K562 (cell line): ENCODE measurements at regions not wholly inside any gene's neighbourhood (a gene's known extent, or its start where the extent isn't known, plus 50 kb on each side); places are given as distances from the start of the nearest gene placed in this dataset.

Source experiments
- ATAC-seq: fragments of 200-7000 bp; cut with Tn5 transposase; 3 replicates; pipeline ENCODE4 v1.9.1; 2020; ENCODE audit warnings: moderate library complexity
- BruUV-seq: library from RNA; stranded (reverse); fragments of 400-500 nt; replicated peaks from 2 replicates; lab custom pipeline; 2021; lab: Mats Ljungman, UMichigan
- CTCF ChIA-PET: fragments of 300-600 bp; formaldehyde crosslinking; extraction: SDS; loops from one replicate; lab custom pipeline; 2021; ENCODE audit warnings: low intra/inter-chr PET ratio; lab: Yijun Ruan, JAX
- POLR2A ChIA-PET: fragments of 300-600, 350-650 bp; sonication (Branson Sonifier 250); formaldehyde crosslinking; extraction: SDS; loops from one replicate; lab custom pipeline; 2021; ENCODE audit warnings: antibody characterized with exemption, inconsistent platforms; lab: Yijun Ruan, JAX
- DNase-seq, 4 experiments: peaks; one replicate each; pipeline versions ENCODE4 v3.0.0 to v3.0.0-alpha.2; 2011 to 2018; ENCODE audit warnings: low spot score in 3 of 4, mixed read lengths in 3 of 4; ENCODE audit errors: extremely low read depth in 1 of 4
- FAIRE-seq: peaks from 2 replicates; lab custom pipeline; 2011; peaks lifted over from hg19 to GRCh38; lab: Jason Lieb, UNC
- H2AFZ ChIP-seq: 2 replicates; pipeline ENCODE4 v1.6.0; 2011; ENCODE audit warnings: low read depth, low read length, control low read depth, inconsistent platforms
- H3K27ac ChIP-seq: fragments of 200-600 bp; 3 replicates; pipeline ENCODE4 v1.8.0; 2011; ENCODE audit warnings: low read depth, mild to moderate bottlenecking, control low read depth, inconsistent platforms, low read length, moderate library complexity, mixed read lengths; ENCODE audit errors: extremely low read depth
- H3K27me3 ChIP-seq, 2 experiments: fragments of 300-600 bp in 1 of 2; 2 replicates in 1 of 2; 3 replicates in 1 of 2; pipeline versions ENCODE4 v1.6.0 to v1.8.0; 2011; ENCODE audit warnings: inconsistent platforms in 2 of 2, low read length in 2 of 2, mild to moderate bottlenecking in 1 of 2, mixed read lengths in 1 of 2, moderate library complexity in 1 of 2; ENCODE audit not compliant: control insufficient read depth in 2 of 2, insufficient read depth in 2 of 2
- H3K36me3 ChIP-seq: fragments of 300-600 bp; 3 replicates; pipeline ENCODE4 v1.8.0; 2011; ENCODE audit warnings: mild to moderate bottlenecking, low read length, inconsistent platforms; ENCODE audit not compliant: control insufficient read depth, insufficient read depth
- H3K4me1 ChIP-seq, 2 experiments: fragments of 200-600 bp in 1 of 2; replicated peaks in 1 of 2; 2 replicates in 1 of 2; 3 replicates in 1 of 2; pipeline versions ENCODE4 v1.5.1 to v1.8.0; 2011; ENCODE audit warnings: inconsistent platforms in 2 of 2, low read length in 2 of 2, mild to moderate bottlenecking in 1 of 2, mixed read lengths in 1 of 2, moderate library complexity in 1 of 2; ENCODE audit not compliant: control insufficient read depth in 2 of 2, insufficient read depth in 2 of 2
- H3K4me2 ChIP-seq: 2 replicates; pipeline ENCODE4 v1.6.1; 2011; ENCODE audit warnings: low read length, control low read depth, inconsistent platforms, mixed read lengths; ENCODE audit not compliant: insufficient read depth
- H3K4me3 ChIP-seq: fragments of 200-600 bp; sonication (generic), shearing (Covaris generic); 2 replicates; pipeline ENCODE4 v1.5.1; 2016; ENCODE audit warnings: control low read depth, inconsistent platforms
- H3K79me2 ChIP-seq: fragments of 200-600 bp; 3 replicates; pipeline ENCODE4 v1.8.0; 2011; ENCODE audit warnings: low read length, inconsistent platforms; ENCODE audit not compliant: control insufficient read depth, insufficient read depth
- H3K9ac ChIP-seq, 2 experiments: 2 replicates each; pipeline versions ENCODE4 v1.6.0 to v1.6.1; 2011; ENCODE audit warnings: low read depth in 2 of 2, low read length in 2 of 2, control low read depth in 1 of 2, inconsistent platforms in 1 of 2, mild to moderate bottlenecking in 1 of 2, mixed read lengths in 1 of 2; ENCODE audit not compliant: insufficient read depth in 1 of 2
- H3K9me1 ChIP-seq: one replicate; pipeline ENCODE4 v1.6.0; 2011; ENCODE audit warnings: inconsistent platforms, mild to moderate bottlenecking, low read length, moderate library complexity; ENCODE audit not compliant: control insufficient read depth, insufficient read depth
- H3K9me3 ChIP-seq: replicated peaks from 2 replicates; pipeline ENCODE4 v1.5.1; 2011; ENCODE audit warnings: low read depth, low read length, inconsistent platforms; ENCODE audit not compliant: control insufficient read depth, insufficient read depth
- H4K20me1 ChIP-seq: replicated peaks from 2 replicates; pipeline ENCODE4 v1.6.1; 2011; ENCODE audit warnings: low read length, inconsistent platforms, mixed read lengths; ENCODE audit not compliant: control insufficient read depth, insufficient read depth
- CREBBP ChIP-seq: IDR thresholded peaks from one replicate; pipeline ENCODE4 v1.6.1; 2012; ENCODE audit warnings: low read depth, mild to moderate bottlenecking, control low read depth, inconsistent platforms, low read length
- GATAD2A ChIP-seq: fragments of 450-650 bp; IDR thresholded peaks from 2 replicates; pipeline ENCODE4 v1.6.1; 2017
- IRF9 ChIP-seq: fragments of 450-650 bp; IDR thresholded peaks from 2 replicates; pipeline ENCODE4 v1.6.1; 2016; ENCODE audit warnings: missing biosample characterization, missing genetic modification characterization
- JUNB ChIP-seq: fragments of 450-650 bp; formaldehyde crosslinking; conservative IDR thresholded peaks from 2 replicates; pipeline ENCODE4 v1.4.0; 2020; ENCODE audit warnings: mild to moderate bottlenecking
- RBM14 ChIP-seq: fragments of 200-400 bp; formaldehyde crosslinking; IDR thresholded peaks from 2 replicates; pipeline ENCODE4 v1.6.1; 2018; ENCODE audit warnings: low read depth, mild to moderate bottlenecking, low read length, moderate library complexity, borderline replicate concordance; ENCODE audit not compliant: insufficient read depth
- RFX7 ChIP-seq: fragments of 250-450 bp; sonication (Bioruptor Pico); IDR thresholded peaks from 2 replicates; pipeline ENCODE4 v1.5.1; 2021; ENCODE audit warnings: mild to moderate bottlenecking
- SMAD3 ChIP-seq: fragments of 450-650 bp; formaldehyde crosslinking; conservative IDR thresholded peaks from 2 replicates; pipeline ENCODE4 v1.4.0; 2020; ENCODE audit warnings: mild to moderate bottlenecking
- SREBF2 ChIP-seq: sonication (generic); formaldehyde crosslinking; IDR thresholded peaks from 2 replicates; pipeline ENCODE4 v1.4.0; 2020; ENCODE audit warnings: mild to moderate bottlenecking, missing genetic modification reagents
- TEAD1 ChIP-seq, 2 experiments: fragments of 450-650 bp in 1 of 2; sonication (generic) in 1 of 2; formaldehyde crosslinking; IDR thresholded peaks; 2 replicates each; pipeline versions ENCODE4 v1.4.0 to v1.8.0; 2020 to 2022; ENCODE audit warnings: mild to moderate bottlenecking in 2 of 2, missing genetic modification reagents in 1 of 2
- ZBTB9 ChIP-seq: fragments of 450-650 bp; formaldehyde crosslinking; IDR thresholded peaks from 2 replicates; pipeline ENCODE4 v1.4.0; 2020; ENCODE audit warnings: mild to moderate bottlenecking, moderate library complexity
- ZC3H8 ChIP-seq: fragments of 450-650 bp; IDR thresholded peaks from 2 replicates; pipeline ENCODE4 v1.6.1; 2017
- ZNF263 ChIP-seq: sonication (generic); formaldehyde crosslinking; IDR thresholded peaks from 2 replicates; pipeline ENCODE4 v1.8.0; 2022; ENCODE audit warnings: mild to moderate bottlenecking, missing genetic modification reagents, borderline replicate concordance
- ZNF347 ChIP-seq: fragments of 450-650 bp; formaldehyde crosslinking; IDR thresholded peaks from 2 replicates; pipeline ENCODE4 v1.4.0; 2020; ENCODE audit warnings: low read depth, mild to moderate bottlenecking, moderate library complexity
- ZNF507 ChIP-seq: conservative IDR thresholded peaks from 2 replicates; pipeline ENCODE4 v1.6.1; 2017; ENCODE audit warnings: missing genetic modification characterization, missing compliant biosample characterization
- ZNF785 ChIP-seq: fragments of 250-450 bp; sonication (Bioruptor Pico); IDR thresholded peaks from 2 replicates; pipeline ENCODE4 v1.4.0; 2020; ENCODE audit warnings: mild to moderate bottlenecking
- in situ Hi-C: fragments of 300-500 bp; cut with MboI; formaldehyde crosslinking; loops from 4 replicates; pipeline ENCODE4 v1.15.0; 2018; ENCODE audit warnings: inconsistent platforms, mixed read lengths
- intact Hi-C: fragments of 100-400 bp; cut with micrococcal nuclease; formaldehyde crosslinking; loops from 2 replicates; pipeline ENCODE4 v1.14.2; 2022

GRCh38 chr2:167626961-167627360, 620.4 kb downstream of the STK39 start:
- no peaks in the 10 kb centered on the region for H3K36me3 ChIP-seq
- ATAC-seq (no peak), FAIRE-seq (no peak), DNase-seq (no peak)
- H3K9ac ChIP-seq = no peak overlapping the region
- no peak overlapping the region for H3K4me2 ChIP-seq
- H3K27ac ChIP-seq = no peak overlapping the region
- no peaks in the 10 kb centered on the region for H3K9me3 ChIP-seq
- H4K20me1 ChIP-seq = no peaks in the 10 kb centered on the region
- intact Hi-C loops = no loop called here
- no TSS peak for BruUV-seq
- H3K4me3 ChIP-seq = no peak overlapping the region
- no peaks in the 10 kb centered on the region for H3K9me1 ChIP-seq
- CTCF ChIA-PET = no interaction called here
- in situ Hi-C loops = no loop called here
- H3K79me2 ChIP-seq = no peaks in the 10 kb centered on the region
- no peak overlapping the region for H2AFZ ChIP-seq
- H3K27me3 ChIP-seq = no peaks in the 10 kb centered on the region
- POLR2A ChIA-PET = no interaction called here
- no peak for TF ChIP-seq SMAD3
- TF ChIP-seq ZNF507 (tag) = no peak
- no peak for TF ChIP-seq TEAD1 (CRISPR knock-in tag; IDR thresholded peaks at IDR 0.05)
- TF ChIP-seq GATAD2A = no peak
- TF ChIP-seq JUNB = no peak
- TF ChIP-seq ZBTB9 = no peak
- no peak for TF ChIP-seq RFX7 (CRISPR knock-in tag)
- TF ChIP-seq ZNF347 (CRISPR knock-in tag) = no peak
- TF ChIP-seq ZNF785 (CRISPR knock-in tag) = no peak
- TF ChIP-seq ZNF263 = no peak
- no peak for TF ChIP-seq RBM14
- TF ChIP-seq IRF9 (tag) = no peak
- no peak for TF ChIP-seq CREBBP
- TF ChIP-seq SREBF2 (CRISPR knock-in tag) = no peak
- TF ChIP-seq ZC3H8 = no peak
- TF ChIP-seq, all 486 proteins: peak for 0
- H3K4me1 ChIP-seq = no peaks in the 10 kb centered on the region
